ENCODE measurements at regions not wholly inside any gene's neighbourhood (a gene's known extent, or its start where the extent isn't known, plus 50 kb on each side); places are given as distances from the start of the nearest gene placed in this dataset.
"Not testable (repeated sequence)": the region's sequence is repeated elsewhere in the genome, so short reads cannot be mapped to it uniquely, and the experiment has no call there.

DNA sequence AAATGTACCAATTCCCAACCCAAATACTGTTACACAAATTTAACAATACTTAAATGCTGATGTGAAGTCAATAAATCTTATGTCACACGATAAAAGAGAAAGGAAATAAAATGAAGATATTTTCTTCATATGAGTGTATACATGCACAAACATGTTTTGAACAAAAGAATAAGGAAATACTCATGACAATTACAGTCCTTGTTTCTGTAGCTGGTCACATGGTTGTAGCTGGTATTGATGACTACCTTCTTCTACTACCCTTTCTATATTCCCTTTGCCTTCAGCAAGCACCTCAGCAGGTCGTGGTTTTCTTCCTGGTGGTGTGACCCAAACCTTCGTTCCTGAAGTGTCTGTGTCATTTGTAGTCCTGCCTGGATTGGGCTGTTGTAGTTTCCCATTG lies 269.2 kb downstream of the CALCRL start:
- ATAC-seq; H3K4me1 Mint-ChIP-seq (ENCODE audit: low read depth); H3K36me3 Mint-ChIP-seq (ENCODE audit: insufficient read depth); DNase-seq; H3K27me3 Mint-ChIP-seq (ENCODE audit: low read depth); H3K4me3 Mint-ChIP-seq: not testable (repeated sequence)
- peaks cover 15% of the 10 kb centered on the region for H3K9me3 Mint-ChIP-seq

DNA sequence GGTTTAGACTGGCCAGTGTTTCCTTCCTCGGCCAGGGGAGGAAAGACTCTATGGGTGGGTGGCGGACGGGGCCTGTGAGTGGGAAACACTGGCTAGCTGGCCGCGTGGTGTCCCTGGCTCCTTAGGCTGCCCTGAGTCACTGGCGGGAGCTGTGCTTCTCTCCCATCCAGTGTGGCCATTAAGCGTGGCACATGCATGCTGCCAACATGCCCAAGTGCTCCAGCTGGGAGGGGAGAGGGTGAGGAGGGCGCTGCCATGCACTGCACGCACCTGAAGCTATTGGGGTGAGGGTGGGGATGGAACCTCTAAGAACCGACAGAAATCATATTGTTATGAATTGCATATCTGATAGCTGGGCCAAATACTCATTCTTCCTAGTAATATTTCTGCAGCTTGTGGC lies 270.8 kb downstream of the CALCRL start:
- no peaks in the 10 kb centered on the region for H3K4me1 Mint-ChIP-seq (ENCODE audit: low read depth)
- no peaks in the 10 kb centered on the region for H3K27me3 Mint-ChIP-seq (ENCODE audit: low read depth)
- no peak for ATAC-seq

DNA sequence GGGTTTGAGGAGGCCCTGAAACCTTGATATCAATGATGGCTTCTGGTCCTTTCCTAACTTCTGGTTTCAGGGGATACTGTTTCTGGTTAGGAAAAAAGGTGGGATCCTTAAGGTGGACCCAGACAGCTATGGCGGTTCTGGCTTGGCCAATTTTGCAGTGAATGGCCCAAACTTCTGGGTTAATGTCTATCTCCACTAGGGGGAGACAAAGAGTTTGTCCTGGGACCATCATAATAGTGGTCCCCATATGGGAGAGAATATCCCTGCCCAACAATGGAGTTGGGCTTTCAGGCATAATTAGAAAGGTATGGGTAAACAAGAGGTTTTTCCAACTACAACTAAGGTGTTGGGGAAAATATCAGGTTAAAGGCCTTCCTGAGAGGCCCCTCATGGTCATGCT lies 273.5 kb downstream of the CALCRL start:
- DNase-seq (no peak), ATAC-seq (no peak)
- H3K4me3 Mint-ChIP-seq = no peak overlapping the region
- H3K27me3 Mint-ChIP-seq (ENCODE audit: low read depth) = no peaks in the 10 kb centered on the region
- no peaks in the 10 kb centered on the region for H3K4me1 Mint-ChIP-seq (ENCODE audit: low read depth)
- H3K36me3 Mint-ChIP-seq (ENCODE audit: insufficient read depth) = no peaks in the 10 kb centered on the region
- peaks cover 9% of the 10 kb centered on the region for H3K9me3 Mint-ChIP-seq

More for the DNA sequence above, 270.8 kb downstream of the CALCRL start:
- no peak for DNase-seq
- Mint-ChIP-seq H3K4me3 (no peak overlapping the region), H3K9me3 (peaks cover 9% of the 10 kb centered on the region), H3K36me3 (ENCODE audit: insufficient read depth) (no peaks in the 10 kb centered on the region)

DNA sequence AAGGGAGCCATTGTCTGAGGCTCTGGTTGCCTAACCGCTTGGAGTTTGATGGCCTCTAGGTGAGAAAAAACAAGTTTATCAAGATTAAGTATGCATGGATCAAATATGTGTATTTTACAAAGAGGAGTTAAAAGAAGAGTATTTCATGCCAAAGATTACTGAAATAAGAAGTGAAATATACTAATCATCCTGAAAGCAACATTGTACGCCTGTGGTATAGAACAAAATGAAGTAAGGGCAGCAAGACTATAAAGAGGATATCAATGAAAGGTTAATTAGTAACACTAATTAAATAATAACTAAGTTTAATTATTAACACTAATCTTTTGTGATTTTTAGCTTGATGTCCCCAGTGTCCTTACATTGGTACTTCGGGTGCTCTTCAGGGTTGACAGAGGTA lies 276.7 kb downstream of the CALCRL start:
- ATAC-seq (no peak), DNase-seq (no peak)
- H3K27me3 Mint-ChIP-seq (ENCODE audit: low read depth) = no peaks in the 10 kb centered on the region
- no peaks in the 10 kb centered on the region for H3K9me3 Mint-ChIP-seq
- H3K4me3 Mint-ChIP-seq = no peak overlapping the region
- no peaks in the 10 kb centered on the region for H3K36me3 Mint-ChIP-seq (ENCODE audit: insufficient read depth)
- H3K4me1 Mint-ChIP-seq (ENCODE audit: low read depth) = no peaks in the 10 kb centered on the region

DNA sequence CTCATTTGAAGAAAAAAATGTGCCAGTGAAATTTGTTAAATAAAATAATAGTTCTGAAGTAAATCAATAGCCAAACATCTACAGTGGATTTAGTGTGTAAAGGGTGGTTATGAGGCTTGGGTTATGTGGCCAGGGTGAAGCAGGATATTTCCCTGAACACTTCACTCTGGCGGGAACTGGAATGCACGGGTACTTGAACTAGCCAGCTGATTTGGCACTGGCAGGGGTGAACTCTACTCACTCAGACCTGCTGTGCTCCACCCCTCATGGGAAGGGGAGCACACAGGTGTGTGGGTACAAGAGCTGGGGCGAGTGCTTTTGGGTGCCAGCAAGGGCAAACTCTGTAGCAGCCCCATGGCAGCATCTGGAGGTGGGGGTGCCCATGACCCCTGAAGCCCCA lies 278.2 kb downstream of the CALCRL start:
- no peaks in the 10 kb centered on the region for H3K27me3 Mint-ChIP-seq (ENCODE audit: low read depth)
- peaks cover 3% of the 10 kb centered on the region for H3K9me3 Mint-ChIP-seq
- H3K36me3 Mint-ChIP-seq (ENCODE audit: insufficient read depth) = no peaks in the 10 kb centered on the region
- ATAC-seq (no peak), DNase-seq (no peak)
- no peaks in the 10 kb centered on the region for H3K4me1 Mint-ChIP-seq (ENCODE audit: low read depth)
- no peak overlapping the region for H3K4me3 Mint-ChIP-seq

DNA sequence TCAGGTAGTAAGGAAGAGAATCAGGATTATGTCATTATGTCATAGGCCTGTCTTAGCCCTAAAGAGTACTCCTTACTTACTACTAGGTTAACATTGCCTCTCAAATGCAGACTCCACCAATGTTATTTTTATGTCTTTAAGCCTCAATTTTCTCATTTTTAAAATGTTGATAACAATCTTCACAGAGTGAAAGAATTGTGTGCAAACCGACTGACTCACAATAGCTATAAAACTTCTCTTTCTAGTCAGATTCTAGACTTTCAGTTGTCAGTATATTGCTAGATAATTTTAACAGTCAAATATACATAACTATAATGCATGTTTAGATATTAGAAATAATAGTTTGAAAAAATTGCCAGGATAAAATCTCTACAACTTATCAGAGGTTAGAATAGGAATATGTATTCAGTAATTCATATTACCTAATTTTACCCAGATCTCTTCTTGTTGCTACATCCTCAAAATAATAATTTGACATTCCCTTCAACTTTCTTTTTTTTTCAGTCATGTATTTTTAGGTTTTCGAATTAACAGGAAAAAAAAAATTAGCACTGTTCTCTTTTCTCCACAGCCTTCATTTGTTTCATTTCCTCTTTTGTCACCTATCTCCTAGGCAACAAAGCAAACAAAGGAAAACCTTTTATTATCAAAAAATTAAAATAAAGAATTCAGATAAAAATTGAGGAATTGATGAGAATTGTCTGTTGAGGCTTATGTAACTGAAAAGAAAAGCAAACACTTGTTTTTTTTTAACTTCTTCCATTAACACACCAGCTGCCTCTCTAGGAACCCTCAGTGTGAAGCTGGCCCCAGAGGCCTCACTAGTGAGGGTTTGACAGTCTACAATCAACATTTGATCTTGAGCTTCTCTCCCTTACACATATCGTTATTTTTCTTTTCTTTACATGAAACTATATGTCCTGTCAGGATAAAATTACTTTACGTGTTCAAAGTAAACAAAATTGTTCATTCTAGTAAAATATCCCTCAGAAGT lies 279.0 kb downstream of the CALCRL start:
- Mint-ChIP-seq H3K9me3 (peaks cover 3% of the 10 kb centered on the region), H3K27me3 (ENCODE audit: low read depth) (no peaks in the 10 kb centered on the region), H3K4me1 (ENCODE audit: low read depth) (no peaks in the 10 kb centered on the region), H3K36me3 (ENCODE audit: insufficient read depth) (no peaks in the 10 kb centered on the region), H3K4me3 (no peak overlapping the region)
- no peak for ATAC-seq
- DNase-seq = no peak

DNA sequence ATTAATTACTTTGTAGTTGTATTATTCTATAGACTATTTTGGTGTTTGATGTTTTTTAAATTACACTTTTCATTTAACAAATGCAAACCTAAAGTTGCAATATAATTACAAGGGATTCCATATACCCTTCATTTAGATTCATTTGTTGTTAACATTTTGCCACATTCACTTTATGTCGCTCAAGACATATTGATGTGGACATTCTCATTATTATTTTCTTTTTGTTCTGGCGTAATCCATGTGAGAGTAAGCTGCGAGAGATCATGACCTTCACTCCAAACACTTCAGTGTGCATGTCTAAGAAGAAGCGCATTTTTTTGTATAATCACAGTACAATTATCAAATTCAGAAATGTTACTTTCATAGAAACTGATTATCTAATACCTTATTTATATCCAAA lies 280.6 kb downstream of the CALCRL start:
- no peaks in the 10 kb centered on the region for H3K36me3 Mint-ChIP-seq (ENCODE audit: insufficient read depth)
- H3K4me1 Mint-ChIP-seq (ENCODE audit: low read depth) = no peaks in the 10 kb centered on the region
- no peak overlapping the region for H3K4me3 Mint-ChIP-seq

DNA sequence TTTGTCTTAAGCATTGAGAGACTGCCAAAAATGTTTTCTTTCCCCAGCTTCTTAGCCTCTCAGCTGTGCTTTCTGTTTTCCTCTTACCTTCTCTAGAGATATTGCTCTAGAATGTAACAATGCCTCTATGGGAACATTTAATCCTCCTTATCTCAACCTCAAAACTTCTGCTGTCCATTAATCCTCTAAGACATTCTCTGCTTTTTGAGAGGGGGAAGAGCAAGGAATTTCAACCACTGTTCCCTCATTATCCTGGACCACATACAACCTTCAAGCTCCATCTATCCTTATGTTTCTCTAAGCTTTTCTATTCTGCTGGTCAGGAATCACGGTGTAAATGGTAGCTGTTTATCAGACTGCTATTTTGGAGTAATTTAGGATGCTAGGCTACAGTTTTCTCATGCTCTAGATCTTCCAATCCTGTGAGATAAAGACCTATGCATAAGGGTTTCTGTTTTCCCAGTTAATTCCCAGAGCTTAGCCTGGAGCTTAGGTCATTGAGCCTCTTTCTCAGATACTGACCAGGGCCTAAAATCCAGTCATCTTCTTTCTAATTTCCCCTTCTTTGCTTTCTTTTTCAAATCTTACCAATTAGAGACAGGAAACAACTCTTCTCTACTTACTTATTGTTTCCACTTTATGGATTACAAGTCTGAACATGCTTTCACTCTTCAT lies 282.0 kb downstream of the CALCRL start:
- H3K9me3 Mint-ChIP-seq = peaks cover 3% of the 10 kb centered on the region
- ATAC-seq (no peak), DNase-seq (no peak)
- H3K27me3 Mint-ChIP-seq (ENCODE audit: low read depth) = no peaks in the 10 kb centered on the region
- H3K4me1 Mint-ChIP-seq (ENCODE audit: low read depth) = no peaks in the 10 kb centered on the region
- no peak overlapping the region for H3K4me3 Mint-ChIP-seq
- no peaks in the 10 kb centered on the region for H3K36me3 Mint-ChIP-seq (ENCODE audit: insufficient read depth)

More for the DNA sequence above, 280.6 kb downstream of the CALCRL start:
- ATAC-seq (no peak), DNase-seq (no peak)
- H3K9me3 Mint-ChIP-seq = peaks cover 3% of the 10 kb centered on the region
- no peaks in the 10 kb centered on the region for H3K27me3 Mint-ChIP-seq (ENCODE audit: low read depth)

DNA sequence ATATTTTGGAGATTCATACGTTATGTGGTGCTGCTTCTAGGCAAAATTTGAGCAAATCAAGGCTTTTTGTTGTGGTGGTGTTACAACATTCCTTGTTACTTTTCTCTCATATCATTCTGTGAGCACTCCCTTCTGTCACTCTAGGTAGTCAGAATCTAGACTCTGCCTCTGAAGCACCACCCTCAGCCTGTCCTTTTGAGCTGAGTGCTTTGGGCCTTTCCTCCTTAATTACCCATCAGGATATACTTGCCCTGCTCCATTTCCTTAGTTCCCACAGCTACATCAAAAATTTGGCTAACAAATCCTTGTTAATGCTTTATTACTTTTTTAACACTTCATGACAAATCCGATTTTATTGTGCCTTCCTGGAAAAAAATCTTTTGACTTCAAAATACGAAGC lies 289.6 kb downstream of the CALCRL start:
- no peak overlapping the region for H3K4me3 Mint-ChIP-seq
- no peaks in the 10 kb centered on the region for H3K4me1 Mint-ChIP-seq (ENCODE audit: low read depth)
- peaks cover 13% of the 10 kb centered on the region for H3K9me3 Mint-ChIP-seq
- DNase-seq (no peak), ATAC-seq (no peak)
- no peaks in the 10 kb centered on the region for H3K27me3 Mint-ChIP-seq (ENCODE audit: low read depth)
- no peaks in the 10 kb centered on the region for H3K36me3 Mint-ChIP-seq (ENCODE audit: insufficient read depth)

DNA sequence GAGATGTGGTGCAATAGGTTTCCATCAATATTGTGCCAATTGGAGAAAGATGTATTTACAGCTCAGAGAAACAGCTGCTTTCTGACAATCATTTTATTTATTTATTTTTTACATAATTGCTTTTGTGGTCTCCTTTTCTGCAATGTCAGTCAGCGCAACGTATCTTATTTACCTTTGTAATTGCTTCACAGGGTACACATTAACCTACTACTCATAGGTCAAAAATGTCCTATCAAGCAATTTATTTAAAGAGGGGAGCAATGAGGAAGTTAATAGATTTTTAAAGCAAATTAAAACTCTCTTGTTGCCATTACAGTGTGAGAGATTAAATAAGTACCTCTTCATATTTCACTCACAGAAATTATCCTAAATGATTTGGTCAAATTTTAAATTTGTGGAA lies 291.0 kb downstream of the CALCRL start:
- Mint-ChIP-seq H3K36me3 (ENCODE audit: insufficient read depth) (no peaks in the 10 kb centered on the region), H3K4me3 (no peak overlapping the region), H3K27me3 (ENCODE audit: low read depth) (no peaks in the 10 kb centered on the region), H3K4me1 (ENCODE audit: low read depth) (no peaks in the 10 kb centered on the region), H3K9me3 (peaks cover 13% of the 10 kb centered on the region)
- DNase-seq = no peak
- ATAC-seq = no peak

DNA sequence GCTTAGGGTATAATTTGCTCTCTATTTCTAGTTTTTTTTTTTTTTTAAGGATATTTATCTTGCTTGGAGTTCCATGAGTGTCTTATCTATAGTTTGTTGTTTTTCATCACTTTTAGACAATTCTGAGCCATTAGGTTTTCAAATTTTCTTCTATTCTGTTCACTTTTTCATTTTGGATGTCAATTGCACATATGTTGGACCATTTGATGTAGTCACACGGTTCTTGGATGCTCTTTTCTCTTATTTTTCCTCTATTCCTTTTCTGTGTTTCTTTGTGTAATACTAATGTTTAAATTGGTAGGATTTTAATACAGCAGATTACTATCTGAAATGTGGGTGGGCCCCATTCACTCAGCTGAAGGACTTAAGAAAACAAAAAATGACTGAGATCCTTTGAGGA lies 292.6 kb downstream of the CALCRL start:
- H3K4me3 Mint-ChIP-seq = no peak overlapping the region
- H3K9me3 Mint-ChIP-seq = peaks cover 13% of the 10 kb centered on the region
- DNase-seq (no peak), ATAC-seq (no peak)
- no peaks in the 10 kb centered on the region for H3K4me1 Mint-ChIP-seq (ENCODE audit: low read depth)
- H3K27me3 Mint-ChIP-seq (ENCODE audit: low read depth) = no peaks in the 10 kb centered on the region
- H3K36me3 Mint-ChIP-seq (ENCODE audit: insufficient read depth) = no peaks in the 10 kb centered on the region

DNA sequence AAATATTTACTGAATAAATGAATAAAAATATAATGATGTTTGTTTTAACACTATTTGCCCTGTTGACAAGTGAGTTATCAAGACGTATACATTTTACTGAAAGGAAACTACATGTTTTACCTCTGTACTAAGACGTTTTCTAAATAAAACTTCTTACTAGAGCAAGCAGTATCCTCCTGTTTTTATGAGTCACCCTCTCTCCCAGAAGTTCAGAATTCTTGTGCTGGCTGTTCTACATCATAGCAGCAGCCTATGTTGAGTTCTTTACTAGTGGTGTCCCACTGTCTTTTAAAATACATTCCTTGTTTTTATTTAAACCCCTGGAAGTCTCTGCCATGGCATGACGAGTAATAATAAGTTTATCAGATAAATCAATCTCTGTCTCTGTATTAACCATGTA lies 297.4 kb downstream of the CALCRL start:
- no peaks in the 10 kb centered on the region for H3K4me1 Mint-ChIP-seq (ENCODE audit: low read depth)
- ATAC-seq (no peak), DNase-seq (no peak)
- H3K9me3 Mint-ChIP-seq = peaks cover 7% of the 10 kb centered on the region
- H3K36me3 Mint-ChIP-seq (ENCODE audit: insufficient read depth) = no peaks in the 10 kb centered on the region
- H3K4me3 Mint-ChIP-seq = no peak overlapping the region
- no peaks in the 10 kb centered on the region for H3K27me3 Mint-ChIP-seq (ENCODE audit: low read depth)

DNA sequence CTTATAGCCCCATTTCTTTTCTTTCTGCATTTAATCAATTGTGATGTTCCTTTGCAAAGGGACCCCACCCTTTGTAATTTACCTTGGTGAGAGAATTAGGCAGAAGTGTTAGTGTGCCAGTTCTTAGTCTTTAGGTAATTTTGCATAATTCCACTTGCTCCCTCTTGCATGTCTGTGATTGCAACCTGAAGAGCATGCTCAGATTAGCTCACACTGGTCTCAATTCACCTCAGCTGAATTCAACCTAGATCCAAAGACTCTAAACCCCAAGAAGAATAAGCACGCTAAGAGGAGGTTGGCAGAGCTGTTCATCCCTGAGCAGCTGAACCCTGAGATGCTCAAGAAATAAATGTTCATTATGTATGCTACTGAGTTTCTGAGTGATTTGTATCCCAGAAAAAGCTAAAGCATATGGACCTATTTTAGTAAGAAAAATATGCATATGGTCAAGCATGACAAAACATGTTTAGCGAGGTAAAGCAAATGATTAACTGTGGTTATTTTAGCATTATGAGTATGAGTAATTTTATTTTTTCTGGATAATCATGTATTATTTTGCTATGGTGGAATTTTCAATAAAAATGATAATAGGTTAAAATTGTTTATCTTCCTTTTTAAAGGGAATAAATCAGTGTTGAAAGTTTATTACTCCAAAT lies 299.2 kb upstream of the ZSWIM2 start:
- H3K4me1 Mint-ChIP-seq (ENCODE audit: low read depth) = no peaks in the 10 kb centered on the region
- no peak overlapping the region for H3K4me3 Mint-ChIP-seq
- H3K27me3 Mint-ChIP-seq (ENCODE audit: low read depth) = no peaks in the 10 kb centered on the region
- DNase-seq (no peak), ATAC-seq (no peak)
- no peaks in the 10 kb centered on the region for H3K36me3 Mint-ChIP-seq (ENCODE audit: insufficient read depth)
- H3K9me3 Mint-ChIP-seq = peaks cover 3% of the 10 kb centered on the region

DNA sequence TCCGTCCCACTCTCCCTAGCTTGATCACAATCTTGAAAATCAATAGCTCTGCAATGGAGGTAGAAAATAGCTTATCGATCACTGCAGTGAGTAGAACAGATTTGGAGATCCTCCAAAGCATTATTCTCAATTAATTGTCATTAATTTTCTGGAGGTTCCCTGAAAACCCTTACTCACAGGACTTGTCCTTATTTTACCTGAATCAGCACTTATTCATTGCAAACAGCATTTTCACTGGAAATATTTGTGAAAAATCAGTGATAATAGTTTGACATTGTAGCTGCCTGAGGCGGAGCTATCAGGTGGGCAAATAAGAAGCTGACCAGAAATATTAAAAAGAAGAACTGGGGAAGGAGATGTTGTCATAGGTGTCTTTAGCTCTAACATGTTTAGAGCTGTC lies 294.6 kb upstream of the ZSWIM2 start:
- ATAC-seq = no peak
- Mint-ChIP-seq H3K4me3 (no peak overlapping the region), H3K4me1 (ENCODE audit: low read depth) (no peaks in the 10 kb centered on the region), H3K9me3 (peaks cover 3% of the 10 kb centered on the region), H3K27me3 (ENCODE audit: low read depth) (no peaks in the 10 kb centered on the region), H3K36me3 (ENCODE audit: insufficient read depth) (no peaks in the 10 kb centered on the region)
- no peak for DNase-seq
